ENCODE measurements at regions not wholly inside any gene's neighbourhood (a gene's known extent, or its start where the extent isn't known, plus 50 kb on each side); places are given as distances from the start of the nearest gene placed in this dataset.

GRCh38 chr2:118473241-118473640 is 374.2 kb downstream of the EN1 start:
- TF ChIP-seq CTCF (IDR thresholded peaks at IDR 0.05; ENCODE audit: insufficient read depth, low read length, poor library complexity, severe bottlenecking) (no peak), EZH2phosphoT487 (conservative IDR thresholded peaks at IDR 0.05; ENCODE audit: low read length) (no peak)

Measured in SU-DHL-6 (cell line).